ENCODE measurements at regions not wholly inside any gene's neighbourhood (a gene's known extent, or its start where the extent isn't known, plus 50 kb on each side); places are given as distances from the start of the nearest gene placed in this dataset.
"Not testable (repeated sequence)": the region's sequence is repeated elsewhere in the genome, so short reads cannot be mapped to it uniquely, and the experiment has no call there.

GRCh38 chr4:60938621-60939020 is 261.5 kb upstream of the ADGRL3 start:
- DNase-seq: no peak

- no peak for DNase-seq
Measured at GRCh38 chr4:60944060-60944459, 256.1 kb upstream of the ADGRL3 start.

- no peak for DNase-seq
Measured at GRCh38 chr4:60945641-60946040, 254.5 kb upstream of the ADGRL3 start.

GRCh38 chr4:60948008-60948407 is 252.1 kb upstream of the ADGRL3 start:
- DNase-seq: no peak

- no peak for DNase-seq
Measured at GRCh38 chr4:60952921-60953320, 247.2 kb upstream of the ADGRL3 start.

GRCh38 chr4:60953826-60954225 is 246.3 kb upstream of the ADGRL3 start:
- no peak for DNase-seq

GRCh38 chr4:60962286-60962685 is 237.8 kb upstream of the ADGRL3 start:
- no peak for DNase-seq

- no peak for DNase-seq
Measured at GRCh38 chr4:60981534-60981933, 218.6 kb upstream of the ADGRL3 start.

GRCh38 chr4:60989141-60989540 is 211.0 kb upstream of the ADGRL3 start:
- DNase-seq: no peak

- no peak for DNase-seq
Measured at GRCh38 chr4:60992037-60992436, 208.1 kb upstream of the ADGRL3 start.

- DNase-seq: no peak
Measured at GRCh38 chr4:61003301-61003700, 196.8 kb upstream of the ADGRL3 start.

- DNase-seq: no peak
Measured at GRCh38 chr4:61004651-61005170, 195.4 kb upstream of the ADGRL3 start.

GRCh38 chr4:61011051-61011450 is 189.1 kb upstream of the ADGRL3 start:
- DNase-seq: no peak

- DNase-seq: not testable (repeated sequence)
Measured at GRCh38 chr4:61011936-61012335, 188.2 kb upstream of the ADGRL3 start.

- no peak for DNase-seq
Measured at GRCh38 chr4:61024610-61025009, 175.5 kb upstream of the ADGRL3 start.

- no peak for DNase-seq
Measured at GRCh38 chr4:61027939-61028338, 172.2 kb upstream of the ADGRL3 start.

GRCh38 chr4:61036071-61036684 is 163.9 kb upstream of the ADGRL3 start:
- no peak for DNase-seq

- DNase-seq: no peak
Measured at GRCh38 chr4:61041527-61041926, 158.6 kb upstream of the ADGRL3 start.

- no peak for DNase-seq
Measured at GRCh38 chr4:61044837-61045236, 155.3 kb upstream of the ADGRL3 start.

- no peak for DNase-seq
Measured at GRCh38 chr4:61049018-61049417, 151.1 kb upstream of the ADGRL3 start.

- no peak for DNase-seq
Measured at GRCh38 chr4:61067381-61067780, 132.7 kb upstream of the ADGRL3 start.

- DNase-seq: no peak
Measured at GRCh38 chr4:61068060-61068459, 132.1 kb upstream of the ADGRL3 start.

GRCh38 chr4:61068745-61069144 is 131.4 kb upstream of the ADGRL3 start:
- DNase-seq: no peak

GRCh38 chr4:61070269-61070668 is 129.9 kb upstream of the ADGRL3 start:
- no peak for DNase-seq

- DNase-seq: no peak
Measured at GRCh38 chr4:61079427-61079826, 120.7 kb upstream of the ADGRL3 start.

All from stimulated activated CD4-positive, alpha-beta T cell treated with anti-CD3 and anti-CD28 coated beads, Interleukin-2, amount 100 ng/mL, for 24 hours (primary cell).